Lung (tissue), 11 donors: ENCODE measurements at regions not wholly inside any gene's neighbourhood (a gene's known extent, or its start where the extent isn't known, plus 50 kb on each side); places are given as distances from the start of the nearest gene placed in this dataset.

Source experiments
- ATAC-seq: fragments of 200-7000 bp; cut with Tn5 transposase; one replicate; pipeline ENCODE4 v1.9.1; 2020; ENCODE audit warnings: moderate number of reproducible peaks; ENCODE audit not compliant: insufficient read depth, low FRiP score
- DNase-seq, 3 donors: peaks; one replicate each; pipeline ENCODE4 v3.0.0-alpha.2; 2013 to 2017
- H3K27ac ChIP-seq, 2 donors: one replicate each; pipeline ENCODE4 v1.5.1; 2013; ENCODE audit warnings: mild to moderate bottlenecking in 2 of 2, moderate library complexity in 2 of 2, control low read depth in 1 of 2, inconsistent platforms in 1 of 2, low read depth in 1 of 2, low read length in 1 of 2
- H3K27me3 ChIP-seq, 3 donors: one replicate each; pipeline ENCODE4 v1.5.1; 2013; ENCODE audit warnings: low read length in 2 of 3; ENCODE audit not compliant: control insufficient read depth in 3 of 3, insufficient read depth in 3 of 3
- H3K36me3 ChIP-seq, 4 donors: one replicate each; pipeline ENCODE4 v1.5.1; 2013; ENCODE audit warnings: low read length in 4 of 4, mild to moderate bottlenecking in 1 of 4, moderate library complexity in 1 of 4; ENCODE audit not compliant: control insufficient read depth in 4 of 4, insufficient read depth in 4 of 4
- H3K4me1 ChIP-seq, 5 donors: one replicate each; pipeline ENCODE4 v1.5.1; 2013; ENCODE audit warnings: low read length in 5 of 5, mild to moderate bottlenecking in 2 of 5, moderate library complexity in 1 of 5; ENCODE audit not compliant: control insufficient read depth in 5 of 5, insufficient read depth in 5 of 5
- H3K4me3 ChIP-seq: one replicate; pipeline ENCODE4 v1.5.1; 2013; ENCODE audit warnings: mild to moderate bottlenecking, control low read depth, moderate library complexity
- H3K9ac ChIP-seq, 2 donors: one replicate each; pipeline ENCODE4 v1.5.1; 2013; ENCODE audit warnings: low read length in 2 of 2, control low read depth in 1 of 2; ENCODE audit not compliant: insufficient read depth in 1 of 2
- H3K9me3 ChIP-seq, 4 donors: one replicate each; pipeline ENCODE4 v1.5.1; 2013; ENCODE audit warnings: low read length in 3 of 4, mild to moderate bottlenecking in 1 of 4, moderate library complexity in 1 of 4; ENCODE audit not compliant: control insufficient read depth in 4 of 4, insufficient read depth in 3 of 4
- WGBS, 2 donors: extraction: QIAGEN DNeasy Blood & Tissue Kit; methylation state at CpG; one replicate each; pipeline ENCODE4 v1.1.7; 2013; 5-methylcytosine and 5-hydroxymethylcytosine counted together
- TF ChIP-seq, protein P1 (sequence below): IDR thresholded peaks from 2 replicates; pipeline ENCODE4 v1.5.1; 2012; ENCODE audit warnings: mild to moderate bottlenecking; ENCODE audit errors: control extremely low read depth, extremely low read depth
- donor health status: control.
- donor health status: control.
- donor health status: Bipolar disorder and iron deficiency.
- donor health status: healthy.
- donor health status: DM: yes; HTN: yes; CAD: no.

GRCh38 chr16:24471561-24472350 lies 67.6 kb upstream of the RBBP6 start:
- H3K36me3 ChIP-seq: no peaks in the 10 kb centered on the region
- peaks cover 0 to 2% (median 0%) of the 10 kb centered on the region in 3 donors for H3K27me3 ChIP-seq
- TF ChIP-seq, protein P1, sequence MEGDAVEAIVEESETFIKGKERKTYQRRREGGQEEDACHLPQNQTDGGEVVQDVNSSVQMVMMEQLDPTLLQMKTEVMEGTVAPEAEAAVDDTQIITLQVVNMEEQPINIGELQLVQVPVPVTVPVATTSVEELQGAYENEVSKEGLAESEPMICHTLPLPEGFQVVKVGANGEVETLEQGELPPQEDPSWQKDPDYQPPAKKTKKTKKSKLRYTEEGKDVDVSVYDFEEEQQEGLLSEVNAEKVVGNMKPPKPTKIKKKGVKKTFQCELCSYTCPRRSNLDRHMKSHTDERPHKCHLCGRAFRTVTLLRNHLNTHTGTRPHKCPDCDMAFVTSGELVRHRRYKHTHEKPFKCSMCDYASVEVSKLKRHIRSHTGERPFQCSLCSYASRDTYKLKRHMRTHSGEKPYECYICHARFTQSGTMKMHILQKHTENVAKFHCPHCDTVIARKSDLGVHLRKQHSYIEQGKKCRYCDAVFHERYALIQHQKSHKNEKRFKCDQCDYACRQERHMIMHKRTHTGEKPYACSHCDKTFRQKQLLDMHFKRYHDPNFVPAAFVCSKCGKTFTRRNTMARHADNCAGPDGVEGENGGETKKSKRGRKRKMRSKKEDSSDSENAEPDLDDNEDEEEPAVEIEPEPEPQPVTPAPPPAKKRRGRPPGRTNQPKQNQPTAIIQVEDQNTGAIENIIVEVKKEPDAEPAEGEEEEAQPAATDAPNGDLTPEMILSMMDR: no peak
- DNase-seq (no peak), ATAC-seq (no peak)
- H3K9ac ChIP-seq: no peak overlapping the region
- no peak overlapping the region for H3K4me3 ChIP-seq
- 39 to 47% methylated on average over 7 of the region's 7 CpGs for WGBS, 2 donors
- peaks cover 0 to 7% (median 3%) of the 10 kb centered on the region in 4 donors for H3K9me3 ChIP-seq
- no peak overlapping the region for H3K27ac ChIP-seq
- no peaks in the 10 kb centered on the region for H3K4me1 ChIP-seq

DNA sequence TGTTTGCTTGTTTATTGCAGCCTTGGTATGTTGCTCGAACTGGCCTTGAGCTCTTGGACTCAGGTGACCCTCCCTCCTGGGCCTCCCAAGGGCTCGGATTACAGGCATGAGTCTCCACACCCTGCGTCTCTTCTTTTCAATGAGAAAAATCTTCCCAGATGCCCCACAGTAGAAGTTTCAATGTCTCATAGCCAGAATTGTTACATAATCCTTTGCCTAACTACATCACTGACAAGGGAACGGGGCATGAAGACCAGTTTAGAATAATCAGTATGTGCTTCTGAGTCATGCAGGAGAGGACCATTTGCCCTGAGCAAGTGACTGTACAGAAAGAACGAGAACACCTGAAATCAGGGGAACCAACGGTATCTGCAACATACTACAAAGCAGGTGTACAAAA lies 61.9 kb upstream of the RBBP6 start:
- no peaks in the 10 kb centered on the region for H3K36me3 ChIP-seq
- TF ChIP-seq, protein P1: no peak
- WGBS, 2 donors: 86 to 89% methylated on average over 6 of the region's 6 CpGs

GRCh38 chr16:24478401-24478800 lies 61.0 kb upstream of the RBBP6 start:
- no peak for DNase-seq
- 87 to 92% methylated on average over 7 of the region's 7 CpGs for WGBS, 2 donors
- peaks cover 0 to 2% (median 0%) of the 10 kb centered on the region in 3 donors for H3K27me3 ChIP-seq
- H3K36me3 ChIP-seq: no peaks in the 10 kb centered on the region
- no peak for ATAC-seq
- H3K9ac ChIP-seq: no peak overlapping the region
- H3K27ac ChIP-seq: no peak overlapping the region
- no peak overlapping the region for H3K4me3 ChIP-seq
- TF ChIP-seq, protein P1: no peak
- H3K4me1 ChIP-seq: no peaks in the 10 kb centered on the region
- H3K9me3 ChIP-seq: peaks cover 0 to 5% (median 3%) of the 10 kb centered on the region in 4 donors

More for the DNA sequence above, 61.9 kb upstream of the RBBP6 start:
- H3K9ac ChIP-seq: no peak overlapping the region
- peaks cover 0 to 5% (median 3%) of the 10 kb centered on the region in 4 donors for H3K9me3 ChIP-seq
- H3K27ac ChIP-seq: no peak overlapping the region
- H3K4me3 ChIP-seq: no peak overlapping the region
- DNase-seq: no peak
- H3K4me1 ChIP-seq: no peaks in the 10 kb centered on the region
- H3K27me3 ChIP-seq: peaks cover 0 to 2% (median 0%) of the 10 kb centered on the region in 3 donors
- ATAC-seq: no peak
